ENCODE measurements at regions not wholly inside any gene's neighbourhood (a gene's known extent, or its start where the extent isn't known, plus 50 kb on each side); places are given as distances from the start of the nearest gene placed in this dataset.

DNA sequence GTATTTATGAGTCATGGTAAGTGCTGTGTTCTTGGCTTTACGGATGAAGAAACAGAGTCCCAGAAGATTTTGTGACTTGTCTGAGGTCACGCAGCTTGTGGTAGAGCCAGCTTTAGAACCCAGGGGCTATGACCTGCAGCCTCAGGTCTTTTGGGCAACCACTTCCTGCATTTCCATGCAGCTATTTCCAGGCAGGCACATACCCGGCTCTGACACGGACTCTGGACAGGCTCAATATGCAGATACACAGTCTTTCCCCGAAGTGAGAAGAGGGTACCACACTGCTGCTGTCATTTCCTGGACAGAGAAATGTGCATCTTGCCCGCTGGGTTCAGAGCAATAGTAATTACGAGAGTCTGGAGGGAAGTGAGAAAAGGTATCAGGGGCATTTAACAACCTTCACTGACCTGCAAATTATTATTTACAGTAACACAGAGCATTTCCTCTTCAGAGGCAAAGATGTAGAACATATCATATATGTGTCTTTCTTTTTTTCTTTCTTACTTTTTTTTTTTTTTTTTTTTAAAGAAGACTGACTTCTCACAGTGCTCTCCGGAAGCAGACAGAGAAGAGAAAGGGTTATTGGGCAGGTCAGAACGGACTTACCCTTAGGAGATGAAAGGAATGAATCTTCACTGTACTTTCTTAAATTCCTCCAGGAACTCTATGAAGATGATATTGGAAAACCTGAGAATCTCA lies 185.1 kb downstream of the CLIC5 start:
- peak overlapping the region; percentile 57 to 76 (median 68) for H3K4me3 Mint-ChIP-seq
- Histone ChIP-seq H3K4me1 (ENCODE audit: control insufficient read depth in 1 of 2, extremely low read depth in 1 of 2, insufficient read depth in 2 of 2, low read length in 2 of 2) (peaks cover 3 to 8% of the 10 kb centered on the region in 2 experiments), H3K27ac (ENCODE audit: low read length) (no peak overlapping the region), H3K36me3 (ENCODE audit: control insufficient read depth in 2 of 2, extremely low read depth in 1 of 2, insufficient read depth in 1 of 2, low read length in 1 of 2) (no peaks in the 10 kb centered on the region), H3K4me3 (ENCODE audit: control insufficient read depth in 1 of 2, extremely low read depth in 1 of 2, low read length in 1 of 2) (peak overlapping the region in 1 of 2 donors; percentile 10), H3K9me3 (no peaks in the 10 kb centered on the region), H3K27me3 (replicated peaks in 1 of 2; ENCODE audit: control insufficient read depth in 2 of 2, extremely low read depth in 1 of 2, insufficient read depth in 2 of 2, low read length in 1 of 2) (no peaks in the 10 kb centered on the region)
- peak; percentile 45 to 66 (median 56) for ATAC-seq (replicated peaks in 1 of 4)
- ChIA-PET CTCF (interaction anchor here in 1 of 2 donors (0.6 kb wide), 1 partner anchor 10 kb away, joined by 3 read pairs; no protein-coding TSS in a partner anchor), POLR2A (no interaction called here)
- peak in 13 of 35 experiments; percentile 2 to 21 (median 4) for DNase-seq
- H3K9me3 Mint-ChIP-seq = no peaks in the 10 kb centered on the region
- H3K27me3 Mint-ChIP-seq = peaks cover 0 to 4% of the 10 kb centered on the region in 2 donors
- peak overlapping the region in 1 of 2 donors; percentile 13 for H3K27ac Mint-ChIP-seq
- peaks cover 14 to 23% (median 23%) of the 10 kb centered on the region in 3 donors for H3K4me1 Mint-ChIP-seq
- 8% methylated on average over 5 of the region's 9 CpGs for WGBS (ENCODE audit: insufficient coverage)
- no peaks in the 10 kb centered on the region for H3K36me3 Mint-ChIP-seq

DNA sequence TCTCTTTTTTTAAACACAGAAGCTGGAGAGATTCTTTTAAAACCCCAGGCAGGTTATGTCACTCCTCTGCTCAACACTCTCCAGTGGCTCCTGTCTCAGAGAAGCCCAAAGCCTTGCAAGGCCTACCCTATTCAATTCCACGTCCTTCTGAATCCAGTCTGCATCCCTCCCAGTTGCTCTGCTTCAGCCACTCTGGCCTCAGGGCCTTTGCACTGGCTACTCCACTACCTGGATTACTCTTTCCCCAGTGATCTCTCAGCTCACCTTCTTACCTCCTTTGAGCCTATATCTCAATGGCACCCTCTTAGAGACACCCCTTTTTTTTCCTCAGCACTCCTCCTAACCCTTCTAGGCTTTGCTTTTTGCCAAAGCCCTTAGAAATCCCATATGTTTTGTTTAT lies 185.8 kb downstream of the CLIC5 start:
- Histone ChIP-seq H3K36me3 (ENCODE audit: control insufficient read depth in 2 of 2, extremely low read depth in 1 of 2, insufficient read depth in 1 of 2, low read length in 1 of 2) (no peaks in the 10 kb centered on the region), H3K4me1 (ENCODE audit: control insufficient read depth in 1 of 2, extremely low read depth in 1 of 2, insufficient read depth in 2 of 2, low read length in 2 of 2) (peaks cover 3 to 8% of the 10 kb centered on the region in 2 experiments), H3K27me3 (replicated peaks in 1 of 2; ENCODE audit: control insufficient read depth in 2 of 2, extremely low read depth in 1 of 2, insufficient read depth in 2 of 2, low read length in 1 of 2) (no peaks in the 10 kb centered on the region), H3K9me3 (no peaks in the 10 kb centered on the region), H3K27ac (ENCODE audit: low read length) (no peak overlapping the region), H3K4me3 (ENCODE audit: control insufficient read depth in 1 of 2, extremely low read depth in 1 of 2, low read length in 1 of 2) (no peak overlapping the region)
- Mint-ChIP-seq H3K36me3 (no peaks in the 10 kb centered on the region), H3K27me3 (peaks cover 0 to 5% of the 10 kb centered on the region in 2 donors), H3K4me3 (no peak overlapping the region), H3K9me3 (no peaks in the 10 kb centered on the region), H3K4me1 (peaks cover 14 to 23% (median 23%) of the 10 kb centered on the region in 3 donors), H3K27ac (no peak overlapping the region)
- DNase-seq (no peak), ATAC-seq (replicated peaks in 1 of 4) (no peak)
- CTCF ChIA-PET = no interaction called here
- WGBS (ENCODE audit: insufficient coverage) = 100% methylated on average over 1 of the region's 1 CpG
- POLR2A ChIA-PET = no interaction called here

GRCh38 chr6:45827952-45828530 lies 187.6 kb downstream of the CLIC5 start:
- H3K4me1 Mint-ChIP-seq = peaks cover 16 to 23% (median 23%) of the 10 kb centered on the region in 3 donors
- Histone ChIP-seq H3K4me1 (ENCODE audit: control insufficient read depth in 1 of 2, extremely low read depth in 1 of 2, insufficient read depth in 2 of 2, low read length in 2 of 2) (peaks cover 3 to 8% of the 10 kb centered on the region in 2 experiments), H3K27me3 (replicated peaks in 1 of 2; ENCODE audit: control insufficient read depth in 2 of 2, extremely low read depth in 1 of 2, insufficient read depth in 2 of 2, low read length in 1 of 2) (no peaks in the 10 kb centered on the region), H3K9me3 (no peaks in the 10 kb centered on the region), H3K27ac (ENCODE audit: low read length) (no peak overlapping the region), H3K36me3 (ENCODE audit: control insufficient read depth in 2 of 2, extremely low read depth in 1 of 2, insufficient read depth in 1 of 2, low read length in 1 of 2) (no peaks in the 10 kb centered on the region), H3K4me3 (ENCODE audit: control insufficient read depth in 1 of 2, extremely low read depth in 1 of 2, low read length in 1 of 2) (no peak overlapping the region)
- H3K27me3 Mint-ChIP-seq = peaks cover 0 to 7% of the 10 kb centered on the region in 2 donors
- WGBS (ENCODE audit: insufficient coverage) = 91% methylated on average over 5 of the region's 7 CpGs
- ChIA-PET POLR2A (no interaction called here), CTCF (no interaction called here)
- DNase-seq (no peak), ATAC-seq (replicated peaks in 1 of 4) (no peak)
- H3K9me3 Mint-ChIP-seq = no peaks in the 10 kb centered on the region
- no peaks in the 10 kb centered on the region for H3K36me3 Mint-ChIP-seq
- no peak overlapping the region for H3K27ac Mint-ChIP-seq
- H3K4me3 Mint-ChIP-seq = no peak overlapping the region

DNA sequence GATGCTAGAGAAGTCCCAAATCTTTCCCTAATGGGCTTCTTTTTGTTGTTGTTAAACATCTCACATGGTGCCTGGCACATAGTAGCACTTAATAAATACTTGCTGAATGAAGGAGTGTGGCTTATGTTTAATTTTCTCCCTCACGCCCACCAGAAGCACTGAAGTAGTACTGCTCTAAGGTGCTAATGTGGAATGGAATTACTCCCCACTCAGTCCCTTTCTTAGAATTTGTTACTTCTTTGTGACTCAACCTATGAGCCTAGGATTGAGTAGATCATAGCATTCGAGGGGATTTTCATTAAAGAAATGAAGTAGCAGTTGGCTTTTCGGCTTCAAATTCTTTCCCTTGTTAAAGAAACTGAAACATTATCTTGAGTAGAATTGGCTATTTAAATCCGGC lies 192.8 kb downstream of the CLIC5 start:
- Mint-ChIP-seq H3K36me3 (peaks cover 3% of the 10 kb centered on the region), H3K4me3 (no peak overlapping the region), H3K27ac (no peak overlapping the region), H3K4me1 (peaks cover 6 to 10% (median 8%) of the 10 kb centered on the region in 3 donors), H3K9me3 (peaks cover 4 to 8% (median 4%) of the 10 kb centered on the region in 3 donors), H3K27me3 (peaks cover 0 to 7% of the 10 kb centered on the region in 2 donors)
- 80% methylated on average over 1 of the region's 4 CpGs for WGBS (ENCODE audit: insufficient coverage)
- Histone ChIP-seq H3K36me3 (ENCODE audit: control insufficient read depth in 2 of 2, extremely low read depth in 1 of 2, insufficient read depth in 1 of 2, low read length in 1 of 2) (no peaks in the 10 kb centered on the region), H3K27me3 (replicated peaks in 1 of 2; ENCODE audit: control insufficient read depth in 2 of 2, extremely low read depth in 1 of 2, insufficient read depth in 2 of 2, low read length in 1 of 2) (no peaks in the 10 kb centered on the region), H3K4me1 (ENCODE audit: control insufficient read depth in 1 of 2, extremely low read depth in 1 of 2, insufficient read depth in 2 of 2, low read length in 2 of 2) (no peaks in the 10 kb centered on the region), H3K27ac (ENCODE audit: low read length) (no peak overlapping the region), H3K4me3 (ENCODE audit: control insufficient read depth in 1 of 2, extremely low read depth in 1 of 2, low read length in 1 of 2) (no peak overlapping the region), H3K9me3 (no peaks in the 10 kb centered on the region)
- no peak for DNase-seq
- POLR2A ChIA-PET = interaction anchor here in 1 of 2 donors (0.6 kb wide), 1 partner anchor 393 kb away, joined by 3 read pairs; no protein-coding TSS in a partner anchor
- no peak for ATAC-seq (replicated peaks in 1 of 4)
- CTCF ChIA-PET = no interaction called here

GRCh38 chr6:45822246-45822812 lies 193.3 kb downstream of the CLIC5 start:
- Mint-ChIP-seq H3K36me3 (peaks cover 3% of the 10 kb centered on the region), H3K4me1 (peaks cover 6 to 10% (median 8%) of the 10 kb centered on the region in 3 donors), H3K4me3 (peak overlapping the region in 1 of 3 donors; percentile 21), H3K27me3 (peaks cover 0 to 7% of the 10 kb centered on the region in 2 donors), H3K9me3 (peaks cover 4 to 10% (median 4%) of the 10 kb centered on the region in 3 donors), H3K27ac (peak overlapping the region in 1 of 2 donors; percentile 0)
- Histone ChIP-seq H3K36me3 (ENCODE audit: control insufficient read depth in 2 of 2, extremely low read depth in 1 of 2, insufficient read depth in 1 of 2, low read length in 1 of 2) (no peaks in the 10 kb centered on the region), H3K4me3 (ENCODE audit: control insufficient read depth in 1 of 2, extremely low read depth in 1 of 2, low read length in 1 of 2) (no peak overlapping the region), H3K9me3 (no peaks in the 10 kb centered on the region), H3K4me1 (ENCODE audit: control insufficient read depth in 1 of 2, extremely low read depth in 1 of 2, insufficient read depth in 2 of 2, low read length in 2 of 2) (no peaks in the 10 kb centered on the region), H3K27me3 (replicated peaks in 1 of 2; ENCODE audit: control insufficient read depth in 2 of 2, extremely low read depth in 1 of 2, insufficient read depth in 2 of 2, low read length in 1 of 2) (no peaks in the 10 kb centered on the region), H3K27ac (ENCODE audit: low read length) (no peak overlapping the region)
- POLR2A ChIA-PET = interaction anchor here in 1 of 2 donors (0.6 kb wide), 1 partner anchor 393 kb away, joined by 3 read pairs; no protein-coding TSS in a partner anchor
- ATAC-seq (replicated peaks in 1 of 4) (peak in 1 of 4 experiments; percentile 30), DNase-seq (no peak)
- 50% methylated on average over 1 of the region's 5 CpGs for WGBS (ENCODE audit: insufficient coverage)
- CTCF ChIA-PET = no interaction called here

DNA sequence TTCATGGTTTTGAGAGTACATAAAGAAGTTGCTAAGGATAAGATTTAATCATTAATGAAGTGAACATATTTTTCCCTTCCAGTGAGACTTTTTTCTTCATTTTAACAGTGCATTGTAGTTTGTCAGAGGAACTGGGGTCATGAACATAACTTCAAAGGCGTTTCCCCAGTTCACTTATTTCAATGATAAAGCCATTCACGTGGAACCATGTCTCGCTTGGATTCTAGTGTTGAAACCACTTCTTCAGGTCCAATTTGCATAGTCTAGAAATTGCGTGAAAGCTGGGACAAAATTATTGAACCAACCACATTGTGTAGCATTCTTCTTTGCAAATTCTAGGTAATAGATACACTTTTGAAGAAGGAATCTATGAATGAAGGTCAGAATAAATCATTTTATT lies 197.0 kb downstream of the CLIC5 start:
- no peak overlapping the region for H3K27ac Mint-ChIP-seq
- peaks cover 3% of the 10 kb centered on the region for H3K36me3 Mint-ChIP-seq
- Histone ChIP-seq H3K27ac (ENCODE audit: low read length) (no peak overlapping the region), H3K9me3 (no peaks in the 10 kb centered on the region), H3K4me1 (ENCODE audit: control insufficient read depth in 1 of 2, extremely low read depth in 1 of 2, insufficient read depth in 2 of 2, low read length in 2 of 2) (no peaks in the 10 kb centered on the region), H3K4me3 (ENCODE audit: control insufficient read depth in 1 of 2, extremely low read depth in 1 of 2, low read length in 1 of 2) (no peak overlapping the region), H3K36me3 (ENCODE audit: control insufficient read depth in 2 of 2, extremely low read depth in 1 of 2, insufficient read depth in 1 of 2, low read length in 1 of 2) (no peaks in the 10 kb centered on the region), H3K27me3 (replicated peaks in 1 of 2; ENCODE audit: control insufficient read depth in 2 of 2, extremely low read depth in 1 of 2, insufficient read depth in 2 of 2, low read length in 1 of 2) (no peaks in the 10 kb centered on the region)
- DNase-seq (no peak), ATAC-seq (replicated peaks in 1 of 4) (no peak)
- ChIA-PET POLR2A (no interaction called here), CTCF (no interaction called here)
- no peaks in the 10 kb centered on the region for H3K27me3 Mint-ChIP-seq
- peaks cover 6 to 10% (median 8%) of the 10 kb centered on the region in 3 donors for H3K4me1 Mint-ChIP-seq
- H3K4me3 Mint-ChIP-seq = no peak overlapping the region
- H3K9me3 Mint-ChIP-seq = peaks cover 4 to 10% (median 9%) of the 10 kb centered on the region in 3 donors
- WGBS (ENCODE audit: insufficient coverage) = no CpG with 5 or more reads among the region's 4 CpGs

Data from T-cell (primary cell).